Trophoblast cell (in vitro differentiated cells and primary cell): ENCODE measurements at regions not wholly inside any gene's neighbourhood (a gene's known extent, or its start where the extent isn't known, plus 50 kb on each side); places are given as distances from the start of the nearest gene placed in this dataset.

ENCODE experiments used
- DNase-seq, 2 donors: peaks; one replicate each; pipeline ENCODE4 v3.0.0-alpha.2; 2016
- H2AFZ ChIP-seq: 2 replicates; pipeline ENCODE4 v1.6.1; 2013; ENCODE audit warnings: low read length, moderate library complexity, mild to moderate bottlenecking; ENCODE audit not compliant: insufficient read depth, poor library complexity
- H2AK5ac ChIP-seq: 2 replicates; pipeline ENCODE4 v1.6.1; 2013; ENCODE audit warnings: mild to moderate bottlenecking, low read length
- H2BK120ac ChIP-seq: 2 replicates; pipeline ENCODE4 v1.6.1; 2013; ENCODE audit warnings: low read length, mild to moderate bottlenecking, moderate library complexity; ENCODE audit not compliant: insufficient read depth, poor library complexity
- H2BK12ac ChIP-seq: 2 replicates; pipeline ENCODE4 v1.6.1; 2013; ENCODE audit warnings: mild to moderate bottlenecking, low read length, moderate library complexity
- H2BK5ac ChIP-seq: 2 replicates; pipeline ENCODE4 v1.6.1; 2013; ENCODE audit warnings: low read length, low read depth, moderate library complexity, mild to moderate bottlenecking; ENCODE audit not compliant: poor library complexity
- H3K14ac ChIP-seq: 2 replicates; pipeline ENCODE4 v1.6.1; 2013; ENCODE audit warnings: mild to moderate bottlenecking, low read length
- H3K18ac ChIP-seq: 2 replicates; pipeline ENCODE4 v1.6.1; 2013; ENCODE audit warnings: mild to moderate bottlenecking, low read length
- H3K23ac ChIP-seq: 2 replicates; pipeline ENCODE4 v1.6.1; 2013; ENCODE audit warnings: low read length
- H3K27ac ChIP-seq: 2 replicates; pipeline ENCODE4 v1.5.1; 2013; ENCODE audit warnings: low read depth, mild to moderate bottlenecking, inconsistent platforms, low read length, moderate library complexity
- H3K27me3 ChIP-seq: 2 replicates; pipeline ENCODE4 v1.6.1; 2013; ENCODE audit warnings: inconsistent platforms, mild to moderate bottlenecking, low read length, moderate library complexity; ENCODE audit not compliant: insufficient read depth
- H3K36me3 ChIP-seq, 2 experiments: 1 replicate in 1 of 2; 2 replicates in 1 of 2; pipeline ENCODE4 v1.6.1; 2013; ENCODE audit warnings: low read length in 2 of 2, mild to moderate bottlenecking in 2 of 2, moderate library complexity in 1 of 2; ENCODE audit not compliant: insufficient read depth in 2 of 2, control insufficient read depth in 1 of 2
- H3K4ac ChIP-seq: 2 replicates; pipeline ENCODE4 v1.6.1; 2013; ENCODE audit warnings: low read depth, mild to moderate bottlenecking, low read length, moderate library complexity
- H3K4me1 ChIP-seq, 2 experiments: 1 replicate in 1 of 2; 2 replicates in 1 of 2; pipeline ENCODE4 v1.6.1; 2013; ENCODE audit warnings: low read length in 2 of 2, mild to moderate bottlenecking in 2 of 2, moderate library complexity in 1 of 2; ENCODE audit not compliant: insufficient read depth in 2 of 2, control insufficient read depth in 1 of 2
- H3K4me2 ChIP-seq: 2 replicates; pipeline ENCODE4 v1.6.1; 2013; ENCODE audit warnings: inconsistent platforms, mild to moderate bottlenecking, low read length, moderate library complexity
- H3K4me3 ChIP-seq: 2 replicates; pipeline ENCODE4 v1.5.1; 2013; ENCODE audit warnings: mild to moderate bottlenecking, low read depth, low read length, inconsistent platforms
- H3K79me1 ChIP-seq: one replicate; pipeline ENCODE4 v1.6.1; 2013; ENCODE audit warnings: low read length
- H3K79me2 ChIP-seq: 2 replicates; pipeline ENCODE4 v1.6.1; 2013; ENCODE audit warnings: low read length, mild to moderate bottlenecking; ENCODE audit not compliant: control insufficient read depth, insufficient read depth, poor library complexity
- H3K9ac ChIP-seq: 2 replicates; pipeline ENCODE4 v1.6.1; 2013; ENCODE audit warnings: mild to moderate bottlenecking, low read length
- H3K9me3 ChIP-seq: 2 replicates; pipeline ENCODE4 v1.6.1; 2013; ENCODE audit warnings: low read depth, mild to moderate bottlenecking, control low read depth, inconsistent platforms, low read length; ENCODE audit not compliant: insufficient read depth
- H4K12ac ChIP-seq: 2 replicates; pipeline ENCODE4 v1.6.1; 2013; ENCODE audit warnings: low read depth, mild to moderate bottlenecking, low read length, moderate library complexity
- H4K8ac ChIP-seq: 2 replicates; pipeline ENCODE4 v1.6.1; 2013; ENCODE audit warnings: low read depth, mild to moderate bottlenecking, low read length, moderate library complexity
- H4K91ac ChIP-seq: one replicate; pipeline ENCODE4 v1.6.1; 2013; ENCODE audit warnings: low read depth, mild to moderate bottlenecking, low read length, moderate library complexity
- WGBS: extraction: QIAGEN DNeasy Blood & Tissue Kit; methylation state at CpG from one replicate; pipeline ENCODE4 v1.1.7; 2013; ENCODE audit warnings: missing lambda C conversion rate; ENCODE audit not compliant: insufficient read length, insufficient coverage; ENCODE audit errors: extremely low coverage; 5-methylcytosine and 5-hydroxymethylcytosine counted together

DNA sequence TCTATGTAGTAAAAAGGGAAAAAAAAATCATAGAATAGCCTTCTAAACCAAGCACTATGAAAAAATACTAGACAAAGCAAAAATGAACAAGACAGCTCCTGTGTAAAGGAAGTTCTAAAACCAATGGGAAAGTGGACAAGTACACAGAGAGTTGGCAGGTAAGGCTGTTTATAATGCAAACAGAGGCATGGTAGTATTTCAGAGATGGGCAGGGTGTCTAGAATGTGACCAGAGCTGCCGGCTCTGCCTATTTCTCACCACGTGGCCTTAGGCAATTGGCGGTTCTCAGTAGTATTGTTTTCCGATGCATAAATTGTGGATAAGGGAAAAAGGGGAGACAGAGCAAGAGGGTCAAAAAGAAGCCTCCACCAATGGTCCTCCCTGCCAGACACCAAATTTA, 173.6 kb downstream of the ANKRD30B start:
- no CpG with 5 or more reads among the region's 4 CpGs for WGBS
- Histone ChIP-seq H3K27ac (no peak overlapping the region), H4K8ac (no peak overlapping the region)

GRCh38 chr18:14922031-14922430, 174.1 kb downstream of the ANKRD30B start:
- no peak overlapping the region for H3K27ac ChIP-seq
- H2BK120ac ChIP-seq, result no peak overlapping the region
- H3K9ac ChIP-seq, result no peak overlapping the region
- H3K4me3 ChIP-seq, result no peak overlapping the region
- H3K18ac ChIP-seq, result no peak overlapping the region
- no peaks in the 10 kb centered on the region for H3K27me3 ChIP-seq
- WGBS, result no CpG with 5 or more reads among the region's 3 CpGs
- no peaks in the 10 kb centered on the region for H3K4me1 ChIP-seq
- peaks cover 34% of the 10 kb centered on the region for H3K9me3 ChIP-seq
- no peaks in the 10 kb centered on the region for H3K79me1 ChIP-seq
- no peak overlapping the region for H3K14ac ChIP-seq
- no peak for DNase-seq
- no peak overlapping the region for H4K8ac ChIP-seq
- H4K12ac ChIP-seq, result no peak overlapping the region
- H2AFZ ChIP-seq, result no peak overlapping the region
- H2BK5ac ChIP-seq, result no peak overlapping the region
- no peaks in the 10 kb centered on the region for H3K79me2 ChIP-seq
- no peak overlapping the region for H2BK12ac ChIP-seq
- no peak overlapping the region for H2AK5ac ChIP-seq
- H3K36me3 ChIP-seq, result no peaks in the 10 kb centered on the region
- no peak overlapping the region for H4K91ac ChIP-seq
- H3K4ac ChIP-seq, result no peak overlapping the region
- H3K23ac ChIP-seq, result no peak overlapping the region
- no peak overlapping the region for H3K4me2 ChIP-seq

More for the DNA sequence above, 173.6 kb downstream of the ANKRD30B start:
- Histone ChIP-seq H4K12ac (no peak overlapping the region), H3K79me2 (no peaks in the 10 kb centered on the region), H4K91ac (no peak overlapping the region), H3K23ac (no peak overlapping the region), H3K4ac (no peak overlapping the region), H3K14ac (no peak overlapping the region), H3K4me1 (no peaks in the 10 kb centered on the region), H3K79me1 (no peaks in the 10 kb centered on the region), H3K4me3 (no peak overlapping the region), H2AK5ac (no peak overlapping the region), H3K4me2 (no peak overlapping the region), H2AFZ (no peak overlapping the region), H3K36me3 (no peaks in the 10 kb centered on the region), H2BK120ac (no peak overlapping the region), H2BK12ac (no peak overlapping the region), H3K9ac (no peak overlapping the region), H3K9me3 (peaks cover 37% of the 10 kb centered on the region), H3K27me3 (no peaks in the 10 kb centered on the region), H3K18ac (no peak overlapping the region), H2BK5ac (no peak overlapping the region)
- DNase-seq, result no peak

DNA sequence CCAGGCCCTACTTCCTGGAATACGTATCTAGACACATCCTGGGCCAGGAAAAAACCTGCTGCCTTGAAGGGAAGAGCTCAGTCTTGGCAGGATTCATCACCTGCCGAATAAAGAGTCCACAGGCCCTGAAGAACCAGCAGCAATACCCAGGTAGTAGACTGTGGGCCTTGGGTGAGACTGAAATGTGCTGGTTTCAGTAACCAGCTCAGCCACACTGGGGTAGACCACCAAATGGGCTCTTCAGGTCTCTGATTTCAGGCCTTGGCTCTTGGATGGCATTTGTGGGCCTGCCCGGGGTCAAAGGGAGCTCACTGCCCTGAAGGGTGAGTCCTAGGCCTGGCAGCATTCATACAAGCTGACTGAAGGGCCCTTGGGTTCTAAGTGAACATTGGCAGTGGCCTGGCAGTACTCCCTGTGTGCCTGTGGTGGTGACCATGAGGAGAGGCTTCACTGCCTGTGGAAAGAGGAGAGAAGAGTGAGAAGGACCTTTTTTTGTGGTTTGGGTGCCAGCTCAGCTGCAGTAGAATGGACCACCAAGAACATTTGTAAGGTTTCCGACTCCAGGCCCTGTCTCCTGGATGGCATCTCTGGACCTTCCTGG, 175.1 kb downstream of the ANKRD30B start:
- Histone ChIP-seq H3K4me2 (no peak overlapping the region), H4K12ac (no peak overlapping the region), H3K4ac (no peak overlapping the region), H2BK5ac (no peak overlapping the region), H3K9ac (no peak overlapping the region), H2AFZ (no peak overlapping the region), H3K79me2 (no peaks in the 10 kb centered on the region), H3K27ac (no peak overlapping the region), H3K36me3 (no peaks in the 10 kb centered on the region), H2BK12ac (no peak overlapping the region), H3K4me3 (no peak overlapping the region), H3K9me3 (peaks cover 30% of the 10 kb centered on the region), H3K27me3 (no peaks in the 10 kb centered on the region), H4K91ac (no peak overlapping the region), H3K79me1 (no peaks in the 10 kb centered on the region), H3K23ac (no peak overlapping the region), H2AK5ac (no peak overlapping the region), H3K4me1 (no peaks in the 10 kb centered on the region), H2BK120ac (no peak overlapping the region), H3K14ac (no peak overlapping the region), H4K8ac (no peak overlapping the region), H3K18ac (no peak overlapping the region)
- no CpG with 5 or more reads among the region's 4 CpGs for WGBS
- DNase-seq, result no peak

GRCh38 chr18:14924226-14924625, 176.3 kb downstream of the ANKRD30B start:
- Histone ChIP-seq H3K18ac (no peak overlapping the region), H3K79me2 (no peaks in the 10 kb centered on the region), H4K91ac (no peak overlapping the region), H3K14ac (no peak overlapping the region), H3K27me3 (no peaks in the 10 kb centered on the region), H3K4me1 (no peaks in the 10 kb centered on the region), H2AK5ac (no peak overlapping the region), H3K79me1 (no peaks in the 10 kb centered on the region), H3K36me3 (no peaks in the 10 kb centered on the region), H3K9me3 (peaks cover 27% of the 10 kb centered on the region), H3K4ac (no peak overlapping the region), H2BK120ac (no peak overlapping the region), H4K12ac (no peak overlapping the region), H3K23ac (no peak overlapping the region), H3K4me2 (no peak overlapping the region), H3K27ac (no peak overlapping the region), H3K9ac (no peak overlapping the region), H4K8ac (no peak overlapping the region), H2BK5ac (no peak overlapping the region), H3K4me3 (no peak overlapping the region), H2AFZ (no peak overlapping the region), H2BK12ac (no peak overlapping the region)
- no CpG with 5 or more reads among the region's 4 CpGs for WGBS
- no peak for DNase-seq
